ENCODE measurements at regions not wholly inside any gene's neighbourhood (a gene's known extent, or its start where the extent isn't known, plus 50 kb on each side); places are given as distances from the start of the nearest gene placed in this dataset.

- no TSS peak for BruUV-seq (replicated peaks)
- CTCF ChIA-PET: no interaction called here
- no peaks in the 10 kb centered on the region; the same call in 1 of the 2 replicates for H3K9me3 ChIP-seq (ENCODE audit: insufficient read depth, low read depth)
Observed at GRCh38 chr12:91441993-91442952, 259.7 kb upstream of the DCN start.

GRCh38 chr12:91441246-91441645 lies 258.6 kb upstream of the DCN start:
- H3K9me2 ChIP-seq (ENCODE audit: insufficient read depth): no peaks in the 10 kb centered on the region

More at GRCh38 chr12:91441993-91442952, 259.7 kb upstream of the DCN start:
- H3K4me3 ChIP-seq: no peak overlapping the region
- H3F3A ChIP-seq (ENCODE audit: insufficient read depth, low read depth): no peaks in the 10 kb centered on the region
- no peaks in the 10 kb centered on the region for H3K9me2 ChIP-seq (ENCODE audit: insufficient read depth)
- H3K4me2 ChIP-seq: no peak overlapping the region
- H4K20me1 ChIP-seq (ENCODE audit: insufficient read depth): no peaks in the 10 kb centered on the region
- H3K27ac ChIP-seq: no peak overlapping the region
- TF ChIP-seq EZH2 (IDR thresholded peaks at IDR 0.05; ENCODE audit: low read depth) (no peak), CTCF (conservative IDR thresholded peaks at IDR 0.05) (no peak)
- POLR2A ChIA-PET (ENCODE audit: unreplicated experiment): interaction anchor here (0.7 kb wide), 1 partner anchor 704 kb away, joined by 12 read pairs; no protein-coding TSS in a partner anchor
- H2AFZ ChIP-seq: no peak overlapping the region
- H3K79me2 ChIP-seq (ENCODE audit: low read depth): no peaks in the 10 kb centered on the region
- intact Hi-C loops (cut with micrococcal nuclease; ENCODE audit: unreplicated experiment): no loop called here
- DNase-seq: no peak
- H3K36me3 ChIP-seq (ENCODE audit: low read depth): no peaks in the 10 kb centered on the region
- no peaks in the 10 kb centered on the region for H3K27me3 ChIP-seq (ENCODE audit: insufficient read depth, low read depth)
- no peaks in the 10 kb centered on the region for H3K4me1 ChIP-seq (replicated peaks; ENCODE audit: insufficient read depth)

DNA sequence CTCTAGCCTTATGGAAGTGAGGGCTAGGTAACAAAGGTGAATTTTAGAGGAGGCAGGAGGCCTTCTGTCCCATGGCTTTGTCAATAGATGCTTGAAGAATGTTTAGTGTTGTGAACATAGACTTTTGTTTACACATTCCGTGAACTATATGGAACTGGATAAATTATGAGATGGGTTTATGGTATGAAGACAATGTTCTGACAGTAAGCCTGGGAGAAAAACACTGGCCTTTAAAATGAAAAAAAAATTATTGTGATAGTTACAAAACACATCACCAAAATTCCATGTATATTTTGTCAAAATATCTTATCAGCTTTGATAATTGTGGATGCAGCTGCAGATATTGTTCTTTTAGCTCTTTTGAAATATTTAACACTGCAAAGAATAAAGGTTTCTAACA lies 251.5 kb upstream of the DCN start:
- H3K27ac ChIP-seq: no peak overlapping the region
- no peaks in the 10 kb centered on the region for H4K20me1 ChIP-seq (ENCODE audit: insufficient read depth)
- TF ChIP-seq CTCF (conservative IDR thresholded peaks at IDR 0.05) (no peak), EZH2 (IDR thresholded peaks at IDR 0.05; ENCODE audit: low read depth) (no peak)
- no peaks in the 10 kb centered on the region for H3K27me3 ChIP-seq (ENCODE audit: insufficient read depth, low read depth)
- CTCF ChIA-PET: no interaction called here
- no peaks in the 10 kb centered on the region for H3K4me1 ChIP-seq (replicated peaks; ENCODE audit: insufficient read depth)
- no peaks in the 10 kb centered on the region for H3K9me2 ChIP-seq (ENCODE audit: insufficient read depth)
- H3F3A ChIP-seq (ENCODE audit: insufficient read depth, low read depth): no peaks in the 10 kb centered on the region
- H3K4me2 ChIP-seq: no peak overlapping the region
- no peaks in the 10 kb centered on the region for H3K79me2 ChIP-seq (ENCODE audit: low read depth)
- H3K36me3 ChIP-seq (ENCODE audit: low read depth): no peaks in the 10 kb centered on the region
- BruUV-seq (replicated peaks): no TSS peak
- H2AFZ ChIP-seq: no peak overlapping the region
- no peaks in the 10 kb centered on the region for H3K9me3 ChIP-seq (ENCODE audit: insufficient read depth, low read depth)
- no peak overlapping the region for H3K4me3 ChIP-seq
- DNase-seq: no peak
- intact Hi-C loops (cut with micrococcal nuclease; ENCODE audit: unreplicated experiment): no loop called here
- POLR2A ChIA-PET (ENCODE audit: unreplicated experiment): no interaction called here

More at GRCh38 chr12:91441246-91441645, 258.6 kb upstream of the DCN start:
- Histone ChIP-seq H3F3A (ENCODE audit: insufficient read depth, low read depth) (no peaks in the 10 kb centered on the region), H3K27me3 (ENCODE audit: insufficient read depth, low read depth) (no peaks in the 10 kb centered on the region), H3K4me2 (no peak overlapping the region), H3K4me1 (replicated peaks; ENCODE audit: insufficient read depth) (no peaks in the 10 kb centered on the region), H3K9me3 (ENCODE audit: insufficient read depth, low read depth) (no peaks in the 10 kb centered on the region; the same call in 1 of the 2 replicates), H3K4me3 (no peak overlapping the region), H3K27ac (no peak overlapping the region), H4K20me1 (ENCODE audit: insufficient read depth) (no peaks in the 10 kb centered on the region), H3K79me2 (ENCODE audit: low read depth) (no peaks in the 10 kb centered on the region), H3K36me3 (ENCODE audit: low read depth) (no peaks in the 10 kb centered on the region), H2AFZ (no peak overlapping the region)
- TF ChIP-seq CTCF (conservative IDR thresholded peaks at IDR 0.05): no peak
- no peak for TF ChIP-seq EZH2 (IDR thresholded peaks at IDR 0.05; ENCODE audit: low read depth)
- no peak for DNase-seq
- intact Hi-C loops (cut with micrococcal nuclease; ENCODE audit: unreplicated experiment): no loop called here
- no TSS peak for BruUV-seq (replicated peaks)
- ChIA-PET CTCF (no interaction called here), POLR2A (ENCODE audit: unreplicated experiment) (no interaction called here)

All from PC-9 (cell line).